Stimulated activated CD8-positive, alpha-beta memory T cell treated with anti-CD3 and anti-CD28 coated beads, Interleukin-15, amount 100 ng/mL, for 1 hour (primary cell): ENCODE measurements at regions not wholly inside any gene's neighbourhood (a gene's known extent, or its start where the extent isn't known, plus 50 kb on each side); places are given as distances from the start of the nearest gene placed in this dataset.
"Not testable (repeated sequence)": the region's sequence is repeated elsewhere in the genome, so short reads cannot be mapped to it uniquely, and the experiment has no call there.

Experiments
- DNase-seq: peaks from one replicate; pipeline ENCODE4 v3.0.0-alpha.2; 2020; ENCODE audit warnings: low read depth

DNA sequence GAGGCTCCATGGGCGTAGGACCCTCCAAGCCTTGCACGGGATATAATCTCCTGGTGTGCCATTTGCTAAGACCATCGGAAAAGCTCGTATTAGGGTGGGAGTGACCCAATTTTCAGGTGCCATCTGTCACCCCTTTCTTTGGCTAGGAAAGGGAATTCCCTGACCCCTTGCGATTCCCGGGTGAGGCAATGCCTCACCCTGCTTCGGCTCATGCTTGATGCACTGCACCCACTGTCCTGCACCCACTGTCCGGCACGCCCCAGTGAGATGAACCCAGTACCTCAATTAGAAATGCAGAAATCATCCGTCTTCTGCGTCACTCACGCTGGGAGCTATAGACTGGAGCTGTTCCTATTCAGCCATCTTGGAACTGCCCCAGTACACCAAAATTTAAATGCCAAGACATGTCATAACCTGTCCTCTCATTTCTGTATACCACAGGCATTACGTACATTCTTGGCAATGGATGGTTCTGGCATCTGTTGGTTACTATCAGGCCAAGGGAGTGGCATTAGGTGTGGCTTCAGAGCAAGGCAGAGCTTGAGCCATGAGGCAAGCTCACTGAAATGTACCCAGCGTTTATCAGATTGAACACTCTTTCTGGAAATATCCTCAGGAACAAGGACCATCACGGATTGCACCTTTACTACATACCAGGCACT lies 95.4 kb upstream of the GALNT18 start:
- no peak for DNase-seq

DNA sequence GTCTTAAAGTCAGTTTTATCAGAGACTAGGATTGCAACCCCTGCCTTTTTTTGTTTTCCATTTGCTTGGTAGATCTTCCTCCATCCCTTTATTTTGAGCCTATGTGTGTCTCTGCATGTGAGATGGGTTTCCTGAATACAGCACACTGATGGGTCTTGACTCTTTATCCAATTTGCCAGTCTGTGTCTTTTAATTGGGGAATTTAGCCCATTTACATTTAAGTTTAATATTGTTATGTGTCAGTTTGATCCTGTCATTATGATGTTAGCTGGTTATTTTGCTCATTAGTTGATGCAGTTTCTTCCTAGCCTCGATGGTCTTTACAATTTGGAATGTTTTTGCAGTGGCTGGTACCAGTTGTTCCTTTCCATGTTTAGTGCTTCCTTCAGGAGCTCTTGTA lies 93.3 kb upstream of the GALNT18 start:
- not testable (repeated sequence) for DNase-seq

DNA sequence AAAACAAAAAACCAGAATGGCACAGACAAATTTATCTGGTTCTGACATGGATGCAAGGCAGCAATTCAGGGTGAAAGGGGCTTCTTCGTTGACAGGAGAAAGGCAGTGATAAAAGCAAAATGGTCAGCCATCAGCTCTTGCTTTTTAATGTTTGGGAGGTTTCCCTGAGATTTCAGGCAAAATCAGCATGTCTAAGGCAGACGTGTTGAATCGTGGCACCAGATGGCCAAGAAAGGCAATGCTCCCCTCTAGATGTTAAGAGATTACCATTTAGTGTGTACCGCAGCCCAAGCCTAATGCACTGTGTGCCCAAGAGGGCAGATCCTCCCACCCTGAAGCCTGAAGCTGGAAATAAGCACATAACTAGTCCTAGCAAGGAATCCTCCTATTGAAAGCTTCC lies 88.8 kb upstream of the GALNT18 start:
- DNase-seq, result no peak

DNA sequence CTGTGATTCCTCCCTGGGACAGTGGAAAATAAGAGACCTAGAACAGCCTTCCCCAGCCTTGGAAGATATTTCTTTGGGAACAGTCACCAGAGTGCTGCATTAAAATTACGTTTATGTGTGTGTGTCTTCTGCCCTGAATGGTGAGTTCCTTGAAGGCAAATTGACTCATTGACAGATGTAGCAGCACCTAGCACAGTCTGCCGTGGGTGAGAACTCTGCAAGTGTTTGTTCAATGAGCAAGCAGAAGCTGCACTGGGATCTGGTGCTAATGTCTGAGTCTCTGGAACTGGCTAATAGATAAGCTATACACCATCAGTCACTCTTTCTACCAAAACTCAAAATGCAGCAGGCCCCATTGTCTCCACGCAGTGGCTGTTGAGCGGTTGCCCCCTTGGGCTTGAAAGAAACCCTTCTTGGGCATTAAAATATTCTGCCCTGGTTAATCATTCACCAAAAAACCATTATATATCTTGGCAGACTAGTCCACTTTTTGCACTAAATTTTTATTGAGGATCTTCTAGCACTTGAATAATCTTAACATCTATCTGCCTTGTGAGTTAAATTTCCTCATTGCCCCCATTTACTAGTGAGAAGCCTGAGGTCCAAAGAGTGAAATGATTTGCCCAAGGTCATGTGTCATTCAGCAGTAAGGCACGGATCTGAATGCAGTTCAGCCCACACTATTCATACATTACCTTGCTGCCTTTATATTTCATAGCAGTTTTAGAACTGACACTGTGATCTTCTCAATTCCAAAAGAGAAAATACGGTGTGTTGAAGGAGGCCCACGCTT lies 87.8 kb upstream of the GALNT18 start:
- no peak for DNase-seq

DNA sequence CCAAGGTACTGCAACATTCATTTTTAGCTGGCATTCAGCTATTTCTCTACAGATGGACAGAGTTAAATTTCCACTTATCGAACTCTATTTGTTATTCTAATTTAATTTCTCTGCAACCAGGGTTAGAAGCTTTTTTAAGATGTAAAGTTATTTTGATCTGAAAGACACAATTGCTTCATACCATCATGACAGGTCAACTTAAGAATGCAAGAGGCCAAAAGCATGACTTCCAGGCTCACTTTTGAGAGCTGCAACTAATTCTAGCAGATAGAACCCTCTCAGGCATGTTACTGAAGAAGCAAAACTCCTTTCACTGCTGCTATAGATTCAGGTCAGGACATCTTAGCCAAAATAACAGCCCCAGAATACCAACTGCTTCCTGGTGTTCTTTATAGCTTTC lies 86.5 kb upstream of the GALNT18 start:
- no peak for DNase-seq

DNA sequence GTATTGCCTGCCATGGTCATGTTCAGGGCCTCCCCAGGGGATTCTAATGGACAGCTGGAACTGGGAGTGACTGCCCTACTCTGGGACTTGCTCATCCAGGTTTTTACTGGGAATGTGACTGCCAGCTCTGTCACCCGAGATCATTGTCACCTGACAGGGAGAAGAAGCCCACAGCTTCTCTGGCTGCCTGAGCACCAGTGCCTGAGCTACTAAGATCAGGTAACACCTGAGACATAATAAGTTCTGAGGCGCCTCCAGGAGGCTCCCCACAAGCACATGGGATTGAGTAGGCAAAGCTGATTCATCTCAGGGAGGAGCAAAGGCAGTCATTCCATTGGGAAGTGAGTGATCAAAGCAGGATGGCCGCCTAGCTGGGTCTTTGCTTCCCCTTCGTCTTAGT lies 84.2 kb upstream of the GALNT18 start:
- DNase-seq, result no peak

DNA sequence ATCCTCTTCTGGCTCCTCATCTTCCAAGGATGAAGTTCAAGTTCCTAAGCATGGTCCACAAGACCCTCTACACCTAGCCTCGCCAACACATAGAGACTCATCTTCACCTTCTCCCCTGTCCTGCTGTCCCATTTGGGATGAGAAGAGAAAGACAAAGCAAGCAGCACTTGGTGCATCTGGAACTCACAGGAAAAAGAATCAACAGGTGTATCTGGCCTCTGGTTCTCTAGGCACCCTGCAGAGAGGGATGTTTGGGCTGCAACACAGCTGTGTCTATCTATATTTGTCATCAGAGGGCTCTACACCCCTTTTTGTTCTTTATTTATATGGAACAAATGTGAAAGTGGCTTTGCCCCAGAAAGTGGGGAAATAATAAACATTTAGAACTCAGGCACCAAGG lies 82.1 kb upstream of the GALNT18 start:
- no peak for DNase-seq

DNA sequence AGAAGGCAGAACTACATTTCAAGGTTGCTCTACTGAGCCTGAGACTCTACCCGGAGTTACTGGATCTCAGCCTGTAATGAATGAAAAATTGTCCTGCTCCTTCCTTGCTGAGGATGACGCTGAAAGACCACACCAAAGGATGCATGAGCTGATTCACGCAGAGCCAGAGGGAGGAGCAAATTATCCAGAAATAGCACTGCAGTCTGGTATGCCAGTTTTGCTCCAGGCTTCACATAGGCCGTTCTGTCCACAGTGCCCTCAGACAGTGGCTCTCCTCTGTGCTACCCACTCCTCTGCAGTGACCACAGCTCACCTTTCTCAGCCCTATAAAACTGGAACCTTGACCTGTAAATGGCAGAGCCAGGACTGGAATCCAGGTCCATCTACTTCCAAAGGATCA lies 79.3 kb upstream of the GALNT18 start:
- DNase-seq, result no peak

DNA sequence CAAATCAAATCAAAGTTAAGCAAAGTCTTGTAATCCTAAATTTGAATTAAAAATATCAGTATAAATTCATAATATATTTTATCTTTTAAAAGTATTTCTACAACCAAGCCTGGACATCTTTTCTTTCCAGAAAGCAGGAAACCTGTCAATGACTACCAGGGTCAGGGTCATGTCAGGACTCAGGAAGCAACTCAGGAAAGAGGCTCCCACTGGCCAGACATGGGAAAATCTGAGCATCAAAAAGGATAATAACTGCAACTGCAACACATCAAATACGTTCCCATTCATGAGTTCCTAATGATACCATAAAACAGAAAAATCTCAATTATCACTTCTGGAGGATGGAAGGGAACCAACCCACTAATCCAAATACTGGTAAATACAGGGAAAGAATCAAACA lies 76.0 kb upstream of the GALNT18 start:
- DNase-seq, result no peak

DNA sequence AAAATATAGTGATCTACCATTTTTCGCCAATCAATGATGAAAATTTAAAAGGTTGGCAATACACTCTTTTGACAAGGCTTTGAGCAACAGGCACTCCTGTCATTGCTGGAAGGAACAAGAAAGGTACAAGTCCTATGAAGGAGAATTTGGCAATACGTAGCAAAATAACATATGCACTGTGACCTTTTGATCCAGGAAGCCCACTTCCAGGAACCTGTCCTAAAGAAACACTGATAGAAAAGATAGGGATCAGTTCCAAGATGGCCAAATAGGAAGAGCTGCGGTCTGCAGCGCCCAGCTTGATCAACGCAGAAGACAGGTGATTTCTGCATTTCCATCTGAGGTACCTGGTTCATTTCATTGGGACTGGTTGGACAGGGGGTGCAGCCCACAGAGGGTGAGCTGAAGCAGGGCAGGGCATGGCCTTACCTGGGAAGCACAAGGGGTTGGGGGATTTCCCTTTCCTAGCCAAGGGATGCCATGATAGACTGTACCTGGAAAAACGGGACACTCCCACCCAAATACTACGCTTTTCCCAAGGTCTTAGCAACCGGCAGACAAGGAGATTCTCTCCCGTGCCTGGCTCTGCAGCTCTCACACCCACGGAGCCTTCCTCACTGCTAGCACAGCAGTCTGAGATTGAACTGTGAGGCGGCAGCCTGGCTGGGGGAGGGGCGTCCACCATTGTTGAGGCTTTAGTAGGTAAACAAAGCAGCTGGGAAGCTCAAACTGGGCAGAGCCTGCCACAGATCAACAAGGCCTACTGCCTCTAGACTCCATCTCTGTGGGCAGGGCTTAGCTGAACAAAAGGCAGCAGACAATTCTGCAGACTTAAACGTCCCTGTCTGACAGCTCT lies 69.7 kb upstream of the GALNT18 start:
- DNase-seq, result no peak

DNA sequence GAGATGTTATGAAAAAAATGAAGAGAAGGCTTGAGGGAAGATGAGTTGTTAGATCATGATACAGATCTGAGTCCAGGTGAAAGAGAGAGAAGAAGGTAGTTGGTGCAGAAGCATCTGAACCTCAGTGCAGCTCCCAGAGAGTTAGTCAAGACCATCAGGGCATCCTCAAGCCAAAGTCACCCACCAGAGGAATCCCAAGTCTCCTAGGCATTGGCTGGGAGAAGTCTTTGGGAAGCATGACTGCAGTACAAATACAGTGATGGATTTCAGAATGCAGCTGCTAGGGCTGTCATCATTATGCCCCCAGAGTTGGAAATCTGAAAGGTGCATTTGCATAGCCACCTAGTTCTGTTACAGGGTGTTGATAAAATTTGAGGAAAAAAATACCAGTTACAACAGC lies 59.7 kb upstream of the GALNT18 start:
- no peak for DNase-seq

DNA sequence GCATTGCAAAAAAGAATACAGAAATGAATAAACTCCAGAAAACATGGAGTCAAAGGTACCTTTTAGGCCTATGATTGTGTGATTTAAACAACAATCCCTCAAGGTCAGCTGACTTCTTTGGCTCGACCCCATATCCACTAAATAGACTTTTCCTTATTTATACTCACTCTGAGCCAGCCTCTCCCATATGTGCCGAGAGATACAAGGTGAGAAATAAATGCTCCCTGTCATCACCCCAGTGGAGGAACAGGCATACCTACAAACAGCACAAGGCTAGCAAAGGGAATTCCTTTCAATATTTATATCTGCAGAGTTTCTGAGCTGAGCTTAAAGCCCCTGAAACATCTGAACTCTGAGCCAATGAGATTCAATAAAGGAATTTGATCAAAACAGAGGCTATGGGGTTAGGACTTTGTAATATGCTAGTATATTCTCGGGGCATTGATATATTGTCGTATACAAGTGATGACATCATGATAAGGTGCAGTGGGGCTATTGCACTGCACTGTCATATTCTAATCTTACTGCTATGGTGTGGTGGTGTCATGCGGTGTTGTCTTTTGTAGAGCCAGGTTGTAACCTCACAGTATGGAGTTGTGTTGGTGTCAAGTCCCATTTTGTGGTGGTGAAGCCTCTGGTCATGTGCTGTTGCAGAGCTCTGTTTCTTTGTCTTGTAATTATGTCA lies 56.0 kb upstream of the GALNT18 start:
- DNase-seq, result no peak

DNA sequence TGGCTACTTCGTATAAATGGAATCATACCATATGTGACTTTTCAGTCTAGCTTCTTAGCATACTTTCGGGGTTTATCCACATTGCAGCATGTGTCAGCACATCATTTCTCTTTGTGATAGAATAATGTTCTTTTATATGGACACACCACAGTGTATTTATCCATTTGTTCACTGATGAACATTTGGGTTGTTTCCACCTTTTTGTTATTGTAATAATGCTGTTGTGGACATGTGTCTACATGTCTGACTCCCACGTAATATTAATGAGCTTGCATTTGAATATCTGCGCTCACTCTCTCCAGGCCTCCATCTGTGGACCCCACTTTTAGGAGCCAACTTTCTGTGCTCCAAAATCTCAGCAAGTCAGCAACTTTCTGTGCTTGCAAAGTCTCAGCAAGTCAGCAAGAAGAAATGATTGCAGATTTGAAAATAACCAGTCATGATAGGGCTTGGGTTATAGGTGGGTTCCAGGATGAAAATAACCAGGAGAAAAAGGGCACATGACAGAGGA lies 53.9 kb upstream of the GALNT18 start:
- DNase-seq, result no peak

DNA sequence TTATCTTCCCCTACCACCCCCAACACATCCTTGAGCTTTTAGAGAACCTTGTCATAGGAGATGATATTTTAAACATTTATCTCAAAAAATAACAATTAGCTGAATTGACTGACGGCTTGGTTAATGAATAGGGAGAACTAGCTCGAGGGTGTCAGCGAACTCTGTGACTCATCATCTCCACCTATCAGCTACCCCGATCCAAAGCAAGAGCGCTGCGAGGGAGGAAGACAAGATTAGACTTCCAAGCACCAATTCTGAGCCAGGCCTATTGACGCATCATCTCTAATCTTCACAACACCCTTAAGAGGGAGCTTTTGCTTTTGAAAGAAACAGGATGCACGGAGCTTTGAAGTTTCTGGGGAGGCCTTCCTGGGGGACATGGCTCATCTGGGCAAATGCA lies 51.0 kb upstream of the GALNT18 start:
- DNase-seq, result no peak

DNA sequence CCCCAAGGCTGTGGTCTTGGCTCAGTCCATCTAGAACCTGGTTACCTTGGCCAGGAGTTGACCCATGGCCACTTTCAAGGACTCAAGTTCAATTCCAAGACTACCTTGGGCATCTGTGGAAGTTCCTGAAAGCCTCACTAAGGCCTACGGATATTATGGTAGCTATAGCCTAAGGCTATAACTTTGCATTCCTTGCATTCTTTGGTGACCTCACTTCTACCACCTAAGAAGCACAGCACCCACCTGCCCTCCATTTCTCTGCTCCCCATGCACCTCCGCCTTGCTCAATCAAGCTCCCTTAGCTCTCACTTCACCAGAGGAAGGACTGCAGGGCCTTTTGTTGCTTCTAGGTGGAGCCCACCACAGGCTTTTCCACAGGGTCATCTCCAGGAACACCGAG lies 50.3 kb upstream of the GALNT18 start:
- no peak for DNase-seq
